Suprapubic skin (tissue), 4 donors: ENCODE measurements at regions not wholly inside any gene's neighbourhood (a gene's known extent, or its start where the extent isn't known, plus 50 kb on each side); places are given as distances from the start of the nearest gene placed in this dataset.

Source experiments
- CTCF ChIP-seq, 2 donors: fragments of 200-600 bp in 1 of 2; fragments of 450-650 bp in 1 of 2; sonication (generic) in 1 of 2; IDR thresholded peaks; one replicate each; pipeline ENCODE4 v1.5.1; 2016 to 2019; ENCODE audit warnings: antibody characterized with exemption in 2 of 2, mild to moderate bottlenecking in 1 of 2, moderate library complexity in 1 of 2
- EP300 ChIP-seq: sonication (generic); formaldehyde crosslinking; IDR thresholded peaks from one replicate; pipeline ENCODE4 v1.6.1; 2017; ENCODE audit warnings: antibody characterized with exemption
- POLR2A ChIP-seq, 2 donors: fragments of 450-650 bp; IDR thresholded peaks; one replicate each; pipeline ENCODE4 v1.6.1; 2017; ENCODE audit warnings: antibody characterized with exemption in 2 of 2, mild to moderate bottlenecking in 2 of 2, moderate library complexity in 2 of 2
- POLR2AphosphoS5 ChIP-seq, 3 donors: sonication (generic); formaldehyde crosslinking; IDR thresholded peaks; one replicate each; pipeline ENCODE4 v1.6.1; 2017; ENCODE audit warnings: antibody characterized with exemption in 3 of 3

DNA sequence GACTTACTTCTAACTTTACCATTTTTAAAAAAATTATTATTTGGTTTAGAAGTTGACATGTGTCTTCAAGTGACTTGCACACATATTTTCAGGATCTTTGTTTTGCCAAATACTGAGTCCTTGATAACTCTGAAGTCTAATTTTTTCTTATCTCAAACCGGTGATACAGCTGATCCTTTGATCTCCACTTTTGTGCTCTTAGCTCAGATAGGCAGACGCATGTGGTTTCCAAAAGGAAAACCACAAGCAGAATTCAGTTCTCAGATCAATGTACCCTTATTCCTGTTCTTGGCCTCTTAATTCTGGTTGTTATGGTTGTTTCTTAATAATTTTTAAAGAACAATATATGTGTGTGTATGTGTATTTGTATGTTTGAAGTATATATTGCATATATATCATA, 238.3 kb upstream of the EDIL3 start:
- no peak for TF ChIP-seq CTCF (IDR thresholded peaks at IDR 0.05)
- TF ChIP-seq POLR2A (IDR thresholded peaks at IDR 0.05) = no peak
- no peak for TF ChIP-seq EP300
- TF ChIP-seq POLR2AphosphoS5 (IDR thresholded peaks at IDR 0.05) = no peak
